ENCODE measurements at regions not wholly inside any gene's neighbourhood (a gene's known extent, or its start where the extent isn't known, plus 50 kb on each side); places are given as distances from the start of the nearest gene placed in this dataset.

GRCh38 chr1:81529014-81529413 lies 271.7 kb upstream of the ADGRL2 start:
- TF ChIP-seq CTCF (IDR thresholded peaks at IDR 0.05) (no peak), POLR2A (IDR thresholded peaks at IDR 0.05) (no peak)

Measured in adrenal gland (tissue), 5 donors.